ENCODE measurements at regions not wholly inside any gene's neighbourhood (a gene's known extent, or its start where the extent isn't known, plus 50 kb on each side); places are given as distances from the start of the nearest gene placed in this dataset.
A peak's percentile ranks its signal among the peaks of the same experiment; 100 is the strongest.
"Not testable (repeated sequence)": the region's sequence is repeated elsewhere in the genome, so short reads cannot be mapped to it uniquely, and the experiment has no call there.

DNA sequence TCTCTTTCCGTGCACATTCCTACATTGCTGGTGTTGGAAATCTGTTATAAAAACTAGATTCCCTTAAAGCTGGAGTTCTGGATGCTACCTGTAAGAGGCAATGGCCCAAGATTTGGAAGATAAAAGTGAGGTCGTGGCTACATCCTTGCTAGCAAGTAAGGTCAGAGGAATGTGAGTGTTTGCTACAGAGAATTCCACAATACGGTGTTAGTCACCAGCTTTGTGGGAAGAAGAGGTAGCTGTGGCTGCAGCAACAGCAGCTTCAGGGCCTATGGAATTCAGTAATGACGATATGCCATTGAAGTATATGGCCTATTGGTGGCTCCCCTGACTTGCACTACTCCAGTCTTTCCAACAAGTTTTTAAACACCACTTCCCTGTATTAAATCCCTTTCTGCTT is 227.7 kb upstream of the TMEM260 start:
- FAIRE-seq (peak; percentile 97), DNase-seq (ENCODE audit: low spot score) (peak; percentile 87)

DNA sequence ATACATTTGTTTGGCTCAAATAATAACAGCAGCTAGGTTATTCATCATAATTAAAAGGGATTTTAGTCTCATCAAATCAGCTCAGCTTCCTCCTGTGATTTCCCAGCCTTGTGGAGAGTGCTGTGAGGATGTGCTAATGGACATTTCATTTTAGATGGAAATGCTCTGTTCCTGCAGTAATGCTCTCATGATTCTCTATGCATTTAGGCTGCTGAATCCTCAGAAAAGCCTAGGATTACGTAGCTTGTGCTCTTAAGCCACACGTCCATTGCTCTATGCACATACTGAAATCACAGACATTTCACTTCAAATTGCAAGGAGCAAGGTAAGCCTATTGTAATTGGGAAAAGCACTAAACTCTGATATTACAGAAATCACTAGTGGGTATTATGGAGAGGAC is 226.6 kb upstream of the TMEM260 start:
- peak; percentile 81 for FAIRE-seq
- DNase-seq (ENCODE audit: low spot score), result no peak

DNA sequence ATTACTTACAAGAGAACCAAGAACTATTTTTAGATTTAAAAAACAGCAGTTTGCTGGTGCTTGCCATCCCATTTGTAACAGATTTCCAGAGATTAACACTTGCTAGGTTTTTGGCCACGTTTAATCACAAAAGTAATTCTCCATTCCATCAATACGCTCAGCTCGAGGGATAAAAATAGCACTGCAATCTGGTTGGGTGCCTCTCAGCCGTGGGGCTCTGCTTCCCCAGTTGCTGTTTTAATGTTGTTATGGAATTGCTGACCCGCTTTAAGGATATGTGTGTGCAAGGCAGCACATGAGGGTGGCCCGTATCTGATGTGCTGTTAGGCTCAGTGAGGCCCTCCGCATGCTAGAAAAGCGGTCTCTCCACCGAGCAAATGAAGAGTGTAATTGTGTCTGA is 222.2 kb upstream of the TMEM260 start:
- no peak for DNase-seq (ENCODE audit: low spot score)

DNA sequence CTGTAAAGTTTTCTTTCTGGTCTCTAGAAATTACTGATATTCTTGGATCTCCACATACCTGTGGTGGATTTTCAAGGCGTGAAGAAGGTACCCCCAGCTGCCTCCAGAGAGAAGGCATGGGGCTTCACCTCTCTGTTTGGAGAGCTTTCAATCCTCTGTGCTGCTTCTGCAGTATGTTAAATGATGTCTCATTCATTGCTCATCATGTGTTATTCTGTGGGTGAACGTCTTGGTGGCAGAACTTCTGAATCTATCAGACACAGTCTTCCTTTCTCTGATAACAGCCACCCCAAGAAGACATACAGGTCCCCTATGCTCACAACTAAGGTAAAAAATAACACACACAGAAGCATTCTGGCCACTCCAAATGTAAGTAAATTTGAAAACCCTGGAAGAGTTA is 221.3 kb upstream of the TMEM260 start:
- FAIRE-seq, result no peak
- DNase-seq (ENCODE audit: low spot score), result no peak

More for the DNA sequence above, 222.2 kb upstream of the TMEM260 start:
- FAIRE-seq, result peak; percentile 44

DNA sequence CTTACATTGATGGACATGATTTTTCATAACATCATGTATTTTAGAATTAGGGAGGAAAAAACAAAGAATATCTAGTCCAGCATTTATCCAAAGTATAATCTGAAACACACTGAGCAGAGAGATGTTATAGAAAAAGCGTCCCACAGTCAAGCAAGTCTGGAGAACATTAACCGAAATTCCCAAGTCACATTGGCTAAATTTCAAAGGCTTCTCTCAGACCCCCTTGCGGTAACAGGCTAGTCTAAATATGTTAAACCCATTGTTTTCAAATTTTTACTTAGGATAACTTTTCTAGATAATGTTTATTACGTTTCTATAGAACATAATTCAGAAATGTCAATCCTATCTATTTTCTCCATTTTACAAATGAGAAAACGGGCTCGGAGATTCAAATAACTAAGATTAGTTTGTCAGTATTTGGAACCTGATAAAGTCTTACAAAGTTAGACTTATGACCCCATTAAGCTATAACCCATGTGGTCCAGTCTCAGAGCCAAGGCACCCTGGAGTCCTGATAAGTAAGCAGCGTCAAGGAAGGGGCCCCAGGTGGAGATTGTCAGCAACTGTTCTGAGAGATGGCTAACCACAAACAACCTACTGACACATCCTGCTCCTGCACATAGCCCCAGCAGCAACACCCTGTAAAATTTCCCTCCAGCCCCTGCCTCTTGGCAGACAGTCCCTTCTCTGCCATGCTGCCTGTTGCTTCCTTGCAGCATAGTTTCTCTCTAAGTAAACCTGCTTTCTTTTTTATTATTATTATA is 220.6 kb upstream of the TMEM260 start:
- DNase-seq (ENCODE audit: low spot score) (no peak), FAIRE-seq (no peak)

DNA sequence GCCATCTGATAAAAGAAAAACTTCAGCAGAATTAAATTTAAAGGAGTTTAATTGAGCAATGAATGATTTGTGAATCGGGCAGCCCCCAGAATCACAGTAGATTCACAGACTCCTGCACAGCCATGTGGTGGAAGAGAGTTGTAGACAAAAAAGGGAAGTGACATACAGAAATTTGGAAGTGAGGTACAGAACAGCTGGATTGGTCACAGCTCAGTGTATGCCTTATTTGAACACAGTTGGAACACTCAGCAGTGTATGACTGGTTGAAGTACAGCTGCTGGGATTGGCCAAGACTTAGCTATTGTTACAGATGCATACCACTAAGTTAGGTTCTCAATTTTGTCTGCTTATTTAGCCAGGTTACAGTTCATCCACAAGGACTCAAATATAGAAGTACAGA is 213.9 kb upstream of the TMEM260 start:
- not testable (repeated sequence) for DNase-seq (ENCODE audit: low spot score); FAIRE-seq

DNA sequence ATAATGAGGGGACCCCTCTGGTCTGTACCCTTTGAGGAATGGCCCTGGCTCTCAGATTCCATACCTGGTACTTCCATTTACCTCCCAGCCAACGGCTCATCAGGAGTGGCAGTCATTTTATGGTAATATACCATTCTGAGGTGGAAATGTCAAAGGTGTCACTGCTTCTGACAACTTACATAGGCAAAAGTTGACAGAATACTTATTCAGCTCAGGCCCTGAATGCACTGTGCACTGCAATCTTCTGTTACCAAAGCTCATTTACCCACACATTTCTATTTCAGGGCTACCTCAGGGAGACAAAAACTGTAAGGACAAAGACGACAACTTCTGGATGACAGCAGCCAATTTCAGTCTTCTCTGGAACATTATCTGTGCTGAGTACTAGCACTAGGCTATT is 212.2 kb upstream of the TMEM260 start:
- no peak for FAIRE-seq
- no peak for DNase-seq (ENCODE audit: low spot score)

DNA sequence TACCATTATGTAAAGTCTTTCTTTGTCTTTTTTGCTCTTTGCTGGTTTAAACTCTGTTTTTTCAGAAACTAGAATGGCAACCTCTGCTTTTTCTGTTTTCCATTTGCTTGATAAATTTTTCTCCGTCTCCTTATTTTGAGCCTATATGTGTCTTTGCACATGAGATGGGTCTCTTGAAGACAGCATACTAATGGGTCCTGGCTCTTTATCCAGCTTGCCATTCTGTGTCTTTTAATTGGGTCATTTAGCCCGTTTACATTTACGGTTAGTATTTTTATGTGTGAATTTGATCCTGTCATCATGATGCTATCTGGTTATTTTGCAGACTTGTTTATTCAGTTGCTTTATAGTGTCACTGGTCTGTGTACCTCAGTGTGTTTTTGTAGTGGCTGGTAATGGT is 207.9 kb upstream of the TMEM260 start:
- DNase-seq (ENCODE audit: low spot score), result no peak
- no peak for FAIRE-seq

DNA sequence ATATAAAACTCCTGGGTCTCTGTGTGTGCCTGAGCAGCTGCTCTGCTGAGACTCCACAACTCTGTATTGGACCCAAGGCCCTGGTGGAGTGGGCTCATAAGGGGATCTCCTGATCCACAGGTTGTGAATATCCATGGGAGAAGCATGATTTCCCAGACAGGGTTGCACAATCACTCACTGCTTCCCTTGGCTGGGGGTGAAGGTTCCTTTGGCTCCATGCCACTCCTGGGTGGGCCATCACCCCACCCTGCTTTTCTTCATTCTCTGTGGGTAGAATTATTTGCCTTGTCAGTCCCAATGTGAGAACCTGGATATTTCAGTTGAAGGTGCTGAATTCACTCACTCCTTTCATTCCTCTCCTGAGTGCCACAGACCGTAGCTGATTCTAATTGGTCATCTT is 205.2 kb upstream of the TMEM260 start:
- no peak for DNase-seq (ENCODE audit: low spot score)
- no peak for FAIRE-seq

DNA sequence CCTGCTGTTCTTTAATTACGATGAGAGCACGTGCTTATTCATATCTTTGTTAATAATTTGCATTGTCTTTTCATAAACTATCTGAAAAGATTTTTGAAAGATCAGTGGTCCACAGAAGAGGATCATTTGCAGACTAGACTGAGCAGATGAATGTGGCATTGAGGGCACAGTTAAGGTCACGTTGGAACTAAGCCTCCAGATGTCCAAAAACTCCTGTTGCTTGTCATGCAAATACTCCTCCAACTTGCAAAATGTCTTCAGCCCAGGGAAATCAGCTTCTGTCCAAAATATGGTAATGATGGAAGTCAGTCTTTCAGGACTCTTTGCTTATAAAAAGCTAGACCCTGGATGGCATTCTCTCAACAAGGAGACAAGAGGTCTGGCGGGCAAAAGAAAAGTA is 201.6 kb upstream of the TMEM260 start:
- DNase-seq (ENCODE audit: low spot score), result no peak
- FAIRE-seq, result peak; percentile 46

DNA sequence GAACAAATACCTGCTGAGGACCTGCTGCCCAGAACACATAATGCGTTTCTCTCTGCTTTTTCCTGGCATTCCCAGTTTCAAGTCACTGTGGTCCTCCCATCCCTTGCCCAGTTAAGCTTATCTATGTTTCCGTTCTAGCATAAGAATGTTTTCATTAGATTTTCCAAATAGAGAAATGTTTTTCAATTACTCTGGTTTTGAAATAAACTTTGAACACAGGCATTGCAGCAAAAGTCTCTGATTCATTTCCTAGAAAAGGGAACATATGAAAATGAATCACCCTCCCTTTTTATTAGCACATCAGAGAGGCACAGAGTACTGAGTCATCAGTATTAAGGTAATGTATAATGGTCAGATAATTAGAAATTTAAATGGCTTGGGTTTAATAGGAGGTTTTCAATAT is 201.1 kb upstream of the TMEM260 start:
- FAIRE-seq, result peak; percentile 37
- DNase-seq (ENCODE audit: low spot score), result no peak

DNA sequence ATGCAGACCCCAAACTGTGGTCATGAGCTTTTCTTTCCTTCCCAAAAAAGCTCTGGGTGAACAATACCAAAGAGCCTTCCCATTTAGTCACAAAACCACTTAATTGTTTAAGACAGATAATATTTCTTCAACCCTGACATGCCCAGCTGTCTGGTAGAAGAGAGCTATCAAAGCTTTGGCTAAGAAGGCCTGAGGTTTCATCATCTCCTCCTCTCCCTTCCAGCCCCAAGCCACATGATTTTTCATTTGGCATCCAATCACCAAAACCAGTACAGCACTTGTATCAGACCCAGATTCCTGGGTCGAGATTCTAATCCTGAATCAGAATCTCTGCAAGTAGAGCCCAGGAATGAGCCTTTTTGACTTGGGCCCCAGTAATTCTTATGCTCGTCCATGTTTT is 199.6 kb upstream of the TMEM260 start:
- DNase-seq (ENCODE audit: low spot score) (no peak), FAIRE-seq (no peak)

DNA sequence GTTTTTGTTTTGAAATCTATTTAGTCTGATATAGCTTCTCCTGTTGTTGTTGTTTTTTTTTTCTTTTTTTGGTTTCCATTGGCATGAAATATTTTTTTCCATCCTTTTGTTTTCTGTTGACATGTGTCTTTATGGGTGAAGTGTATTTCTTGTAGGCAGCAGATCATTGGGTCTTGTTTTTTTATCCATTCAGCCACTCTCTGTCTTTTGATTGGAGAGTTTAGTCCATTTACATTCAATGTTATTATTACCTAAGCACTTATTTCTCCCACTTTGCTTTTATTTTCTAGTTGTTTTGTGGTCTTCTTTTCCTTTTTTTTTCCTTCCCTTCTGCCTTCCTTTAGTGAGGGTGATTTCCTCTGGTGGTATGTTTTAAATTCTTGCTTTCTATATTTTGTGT is 193.6 kb upstream of the TMEM260 start:
- FAIRE-seq, result no peak
- no peak for DNase-seq (ENCODE audit: low spot score)

DNA sequence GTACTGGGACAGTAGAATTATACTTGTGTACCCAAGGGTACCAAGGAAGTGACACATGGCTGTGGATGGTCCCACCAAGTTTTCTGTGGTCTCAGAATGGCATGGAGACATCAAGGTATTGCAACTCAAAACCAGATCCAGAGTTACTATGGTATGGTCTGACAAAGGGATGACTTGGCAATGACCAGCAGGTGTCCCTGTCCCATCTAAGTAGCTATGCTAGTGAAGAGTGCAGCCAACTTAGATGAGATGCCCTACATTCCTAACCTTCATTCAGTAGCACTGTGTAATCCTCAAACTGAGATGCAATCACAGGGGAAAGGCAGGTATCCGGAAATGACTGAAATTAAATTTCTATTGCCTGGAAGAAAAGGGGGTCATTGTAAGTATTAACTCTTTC is 188.7 kb upstream of the TMEM260 start:
- peak; percentile 82 for FAIRE-seq
- DNase-seq (ENCODE audit: low spot score), result no peak

DNA sequence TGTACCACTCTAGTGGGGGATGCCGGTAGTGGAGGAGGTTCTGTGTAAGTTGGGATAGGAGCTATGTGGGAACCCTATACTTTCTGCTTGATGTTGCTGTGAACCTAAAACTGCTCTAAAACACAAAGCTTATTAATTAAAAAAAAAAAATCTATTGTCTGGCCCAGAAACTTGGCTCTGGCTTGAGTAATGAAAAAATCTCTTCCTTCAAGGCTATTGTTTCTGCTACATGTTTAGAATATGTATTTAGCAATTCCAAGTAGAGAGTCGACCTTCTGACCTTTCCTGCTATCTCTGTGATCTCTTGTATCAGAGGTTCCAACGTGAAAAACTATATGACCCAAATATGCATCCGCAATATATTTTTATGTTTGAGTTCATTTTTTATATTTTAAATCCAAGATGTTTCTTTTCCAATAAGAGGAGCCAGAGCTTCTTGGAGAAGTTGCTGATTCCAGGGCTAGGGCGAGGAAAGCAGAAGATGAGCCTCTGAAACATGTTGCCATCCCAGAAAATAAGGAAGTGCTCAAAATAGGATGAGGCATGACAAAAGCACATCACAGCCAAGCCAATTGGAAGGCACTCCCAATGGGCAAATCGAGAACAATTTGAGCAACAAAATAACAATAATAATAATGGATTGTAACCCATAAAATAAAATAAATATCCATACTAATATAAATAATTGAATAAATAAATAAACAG is 184.6 kb upstream of the TMEM260 start:
- FAIRE-seq, result no peak
- no peak for DNase-seq (ENCODE audit: low spot score)

DNA sequence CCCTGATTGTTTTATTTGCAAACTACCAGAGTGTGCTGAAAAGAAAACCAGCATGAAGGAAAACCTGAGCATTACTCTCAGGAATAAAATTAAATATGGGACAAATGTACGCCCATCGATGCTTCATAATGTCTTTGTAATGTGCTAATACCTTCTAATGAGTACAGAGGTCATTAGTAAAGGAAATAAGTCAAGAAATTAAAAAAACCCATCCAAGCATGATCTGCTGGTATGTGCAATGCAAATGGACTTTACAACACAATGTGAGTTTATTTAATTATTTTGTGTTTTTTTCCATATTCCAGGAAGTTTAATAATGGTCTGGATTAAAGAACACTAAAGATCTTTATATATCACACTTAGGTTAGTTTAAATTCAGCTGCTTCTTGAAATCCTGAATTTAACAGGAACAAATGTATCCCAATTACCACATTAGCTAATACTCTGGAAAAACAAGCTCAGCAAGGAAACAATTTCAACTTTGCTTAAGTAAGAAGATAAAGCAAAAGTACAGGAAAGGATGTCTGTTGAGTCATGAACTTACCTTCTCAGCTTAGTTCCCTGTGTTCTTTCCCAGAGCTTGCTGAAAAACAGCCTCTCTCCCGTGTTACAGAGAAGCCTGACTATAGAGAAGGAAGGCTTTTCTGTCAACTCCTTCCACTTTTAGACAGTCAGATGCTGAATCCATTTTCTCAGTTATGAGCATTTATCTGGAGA is 179.3 kb upstream of the TMEM260 start:
- FAIRE-seq, result no peak

DNA sequence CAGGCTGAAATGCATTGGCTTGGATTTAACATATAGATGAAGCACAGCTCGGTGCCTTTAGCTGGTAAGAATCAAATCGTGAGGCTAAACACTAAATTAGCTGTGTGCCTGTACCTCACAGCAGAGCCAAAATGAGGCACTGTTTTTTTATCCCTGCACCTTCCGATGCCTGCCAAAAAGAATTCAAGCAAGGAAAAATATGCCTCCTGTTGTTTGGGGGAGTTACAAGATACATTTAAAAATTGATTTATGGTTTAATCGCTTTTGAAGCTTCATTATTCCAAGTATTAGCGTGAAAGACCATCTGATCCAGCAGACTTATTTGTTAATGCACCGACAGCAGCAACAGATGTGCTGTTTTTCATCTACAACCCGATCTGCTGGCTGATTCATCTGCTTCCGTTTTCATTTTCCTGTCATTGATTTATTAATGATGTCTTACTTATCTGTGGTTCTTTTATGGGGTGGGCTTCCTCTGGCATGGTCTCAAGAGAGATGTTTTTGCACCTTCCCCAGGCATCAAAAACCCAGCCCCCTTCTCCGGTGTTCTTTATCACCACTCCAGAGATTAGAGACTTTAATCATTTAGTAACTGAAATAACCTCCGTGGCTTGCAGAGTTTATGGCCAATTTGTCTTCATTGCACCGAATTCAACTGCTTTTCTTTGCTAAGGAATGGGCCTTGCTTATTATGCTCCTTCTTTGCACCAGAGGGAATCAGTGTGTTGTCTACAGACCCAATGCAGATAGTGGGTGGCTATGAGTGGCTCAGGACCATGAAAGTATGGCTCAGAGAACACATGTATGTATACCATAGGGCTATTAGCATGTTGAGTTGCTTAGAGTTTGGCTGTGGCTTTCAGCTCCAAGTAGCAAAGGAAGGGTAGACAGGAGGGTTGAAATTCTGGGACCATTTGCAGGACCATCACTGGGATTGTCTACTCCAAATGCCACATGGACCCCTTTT is 166.8 kb upstream of the TMEM260 start:
- no peak for DNase-seq (ENCODE audit: low spot score)
- FAIRE-seq, result peak; percentile 27

More for the DNA sequence above, 179.3 kb upstream of the TMEM260 start:
- no peak for DNase-seq (ENCODE audit: low spot score)

DNA sequence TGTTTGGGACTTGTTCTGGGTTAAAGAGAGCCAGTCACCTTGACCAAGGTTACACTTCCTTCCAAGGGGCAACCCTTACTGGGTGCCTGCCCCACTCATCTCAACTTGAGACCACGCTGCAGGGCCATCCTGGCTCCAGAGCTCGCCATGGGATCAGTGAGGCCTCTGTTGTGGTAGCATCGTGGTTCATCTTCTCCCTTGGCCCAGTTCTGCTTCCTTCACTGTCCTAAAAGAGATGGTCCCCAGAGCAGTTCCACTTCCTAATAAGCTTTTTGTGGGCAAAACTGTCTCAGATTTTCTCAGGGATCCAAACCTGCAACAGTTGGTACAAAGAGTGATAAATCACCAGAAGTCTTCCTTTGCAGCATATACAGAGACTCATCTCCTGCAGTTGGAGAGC is 165.9 kb upstream of the TMEM260 start:
- DNase-seq (ENCODE audit: low spot score) (no peak), FAIRE-seq (no peak)

DNA sequence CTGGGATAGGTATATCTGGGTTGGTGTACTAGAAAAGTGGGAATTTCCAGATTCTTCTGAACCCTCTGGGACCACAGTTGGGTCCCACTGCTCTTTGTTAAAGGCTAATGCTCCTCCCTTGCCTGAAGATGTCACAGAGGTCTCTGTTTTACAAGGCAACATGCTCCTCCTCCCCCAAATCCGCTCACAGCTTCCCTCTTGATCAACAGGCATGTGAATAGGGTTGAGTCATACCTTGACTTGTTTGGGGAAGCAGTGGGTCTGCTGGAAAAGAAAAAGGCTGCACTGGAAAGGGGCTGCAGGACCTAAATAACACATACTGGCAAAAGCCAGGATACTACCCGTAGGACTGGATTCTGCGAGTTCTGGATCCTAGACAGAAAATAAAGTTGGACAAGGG is 165.4 kb upstream of the TMEM260 start:
- FAIRE-seq, result no peak
- DNase-seq (ENCODE audit: low spot score), result no peak

DNA sequence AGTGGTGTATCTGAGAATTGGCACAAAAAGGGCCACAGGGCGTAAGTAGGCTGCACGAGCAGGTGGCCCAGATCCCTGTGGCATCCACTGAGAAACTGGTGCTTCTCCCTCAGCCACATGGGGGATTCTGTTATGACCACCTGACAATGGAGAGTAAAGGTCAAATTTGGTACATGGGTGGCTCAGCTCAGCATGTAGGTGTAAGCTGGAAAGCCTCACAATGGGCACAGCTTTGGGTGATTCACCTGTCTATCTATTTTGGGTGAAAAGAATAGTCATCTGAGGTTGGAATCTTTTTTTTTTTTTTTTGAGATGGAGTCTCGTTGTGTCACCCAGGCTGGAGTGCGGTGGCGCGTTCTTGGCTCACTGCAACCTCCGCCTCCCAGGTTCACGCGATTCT is 163.4 kb upstream of the TMEM260 start:
- DNase-seq (ENCODE audit: low spot score) (no peak), FAIRE-seq (no peak)

DNA sequence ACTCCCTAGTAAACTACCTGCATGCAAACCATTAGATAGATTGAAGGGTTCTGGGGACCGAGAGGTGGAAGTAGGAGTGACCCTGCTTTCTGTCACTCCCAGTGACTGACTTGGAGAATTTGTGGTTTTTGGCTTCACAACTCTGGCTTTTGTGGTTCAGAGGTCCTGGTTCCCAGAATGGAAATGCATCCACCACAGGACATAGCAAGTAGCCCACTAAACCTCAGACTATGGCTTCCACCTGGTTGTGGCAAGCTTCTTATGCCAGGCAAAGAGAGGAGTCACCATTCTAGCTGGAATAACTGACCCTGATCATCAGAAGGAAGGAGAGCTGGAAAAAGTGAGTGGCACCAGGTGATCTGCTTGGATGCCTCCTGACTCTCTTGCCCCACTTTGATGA is 162.4 kb upstream of the TMEM260 start:
- no peak for FAIRE-seq
- DNase-seq (ENCODE audit: low spot score), result no peak
